ENCODE measurements at regions not wholly inside any gene's neighbourhood (a gene's known extent, or its start where the extent isn't known, plus 50 kb on each side); places are given as distances from the start of the nearest gene placed in this dataset.

GRCh38 chr10:121375172-121375571, 223.1 kb downstream of the FGFR2 start:
- TF ChIP-seq CTCF (conservative IDR thresholded peaks at IDR 0.05; ENCODE audit: low read length) (no peak), EZH2phosphoT487 (IDR thresholded peaks at IDR 0.05; ENCODE audit: borderline replicate concordance) (no peak)
